Sigmoid colon (tissue), 6 donors: ENCODE measurements at regions not wholly inside any gene's neighbourhood (a gene's known extent, or its start where the extent isn't known, plus 50 kb on each side); places are given as distances from the start of the nearest gene placed in this dataset.

Source experiments
- DNase-seq: peaks from one replicate; pipeline ENCODE4 v3.0.0-alpha.2; 2019
- H3K27ac ChIP-seq, 4 donors: fragments of 200-600 bp; sonication (generic); one replicate each; pipeline ENCODE4 v1.5.1; 2016 to 2019; ENCODE audit warnings: mild to moderate bottlenecking in 1 of 4
- H3K27me3 ChIP-seq, 3 donors: fragments of 200-600 bp; sonication (generic); one replicate each; pipeline ENCODE4 v1.5.1; 2019; ENCODE audit warnings: mild to moderate bottlenecking in 1 of 3
- H3K36me3 ChIP-seq, 4 donors: fragments of 200-600 bp; sonication (generic); one replicate each; pipeline ENCODE4 v1.5.1; 2016 to 2019
- H3K4me1 ChIP-seq, 4 donors: fragments of 200-600 bp; sonication (generic); one replicate each; pipeline ENCODE4 v1.5.1; 2017 to 2019
- H3K4me3 ChIP-seq, 4 donors: fragments of 200-600 bp; sonication (generic); one replicate each; pipeline ENCODE4 v1.5.1; 2017 to 2019; ENCODE audit warnings: mild to moderate bottlenecking in 2 of 4, moderate library complexity in 1 of 4
- H3K9me3 ChIP-seq, 4 donors: fragments of 200-600 bp in 3 of 4; sonication (generic) in 3 of 4; one replicate each; pipeline versions ENCODE4 v1.5.1 to v1.6.1; 2013 to 2019
- EP300 ChIP-seq, 4 donors: sonication (generic); formaldehyde crosslinking; IDR thresholded peaks; one replicate each; pipeline ENCODE4 v1.6.1; 2017; ENCODE audit warnings: antibody characterized with exemption in 4 of 4
- POLR2A ChIP-seq, 2 donors: fragments of 450-650 bp; IDR thresholded peaks; one replicate each; pipeline ENCODE4 v1.6.1; 2016; ENCODE audit warnings: antibody characterized with exemption in 2 of 2, mild to moderate bottlenecking in 2 of 2, moderate library complexity in 2 of 2
- POLR2AphosphoS5 ChIP-seq, 4 donors: sonication (generic); formaldehyde crosslinking; IDR thresholded peaks; one replicate each; pipeline ENCODE4 v1.6.1; 2017; ENCODE audit warnings: antibody characterized with exemption in 4 of 4
- WGBS, 2 donors: extraction: QIAGEN DNeasy Blood & Tissue Kit; methylation state at CpG; one replicate each; pipeline ENCODE4 v1.1.7; 2013; 5-methylcytosine and 5-hydroxymethylcytosine counted together
- intact Hi-C: fragments of 100-400 bp; cut with DNase I; formaldehyde crosslinking; loops from one replicate; pipeline ENCODE4 v1.15.1; 2023
- small RNA-seq, 3 donors: library from RNA; depleted of rRNA; stranded (forward); fragments of <200 nt; gene quantifications; one replicate each; pipeline ENCODE3, GENCODE V24; 2016
- TF ChIP-seq, protein P1 (sequence below), 4 experiments: fragments of 450-650 bp in 3 of 4; fragments of 200-600 bp in 1 of 4; IDR thresholded peaks; one replicate each; pipeline ENCODE4 v1.5.1; 2016 to 2019; ENCODE audit warnings: antibody characterized with exemption in 4 of 4, mild to moderate bottlenecking in 3 of 4, moderate library complexity in 2 of 4
- donor health status: healthy with polysubstance abuse.
- donor health status: healthy.

DNA sequence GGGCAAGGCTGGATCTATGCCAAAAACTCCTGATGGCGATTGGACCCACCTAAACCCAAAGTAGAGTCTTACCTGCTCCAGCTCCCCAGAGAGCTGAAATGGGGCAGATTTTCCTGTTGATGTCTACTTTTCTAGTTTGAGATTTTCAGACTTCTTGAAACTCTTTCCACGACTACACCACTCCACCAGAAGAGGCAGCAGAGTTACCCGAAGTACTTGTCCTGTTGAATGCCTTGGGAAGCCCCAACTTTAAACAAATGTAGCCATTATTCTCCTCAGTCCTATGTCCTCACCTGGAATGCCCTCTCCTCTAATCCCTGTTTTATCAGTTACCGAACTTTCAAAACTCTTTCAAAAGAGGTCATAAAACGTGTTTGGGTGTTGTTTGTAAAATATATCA is 843.8 kb downstream of the VGLL3 start:
- intact Hi-C loops = no loop called here
- H3K9me3 ChIP-seq = no peaks in the 10 kb centered on the region
- DNase-seq = no peak
- no peak overlapping the region for H3K27ac ChIP-seq
- H3K4me3 ChIP-seq = no peak overlapping the region
- H3K36me3 ChIP-seq = no peaks in the 10 kb centered on the region
- H3K27me3 ChIP-seq = no peaks in the 10 kb centered on the region
- TF ChIP-seq EP300 (IDR thresholded peaks at IDR 0.05) = no peak
- TF ChIP-seq POLR2AphosphoS5 (IDR thresholded peaks at IDR 0.05) = no peak
- no peak for TF ChIP-seq POLR2A (IDR thresholded peaks at IDR 0.05)
- TF ChIP-seq, protein P1, sequence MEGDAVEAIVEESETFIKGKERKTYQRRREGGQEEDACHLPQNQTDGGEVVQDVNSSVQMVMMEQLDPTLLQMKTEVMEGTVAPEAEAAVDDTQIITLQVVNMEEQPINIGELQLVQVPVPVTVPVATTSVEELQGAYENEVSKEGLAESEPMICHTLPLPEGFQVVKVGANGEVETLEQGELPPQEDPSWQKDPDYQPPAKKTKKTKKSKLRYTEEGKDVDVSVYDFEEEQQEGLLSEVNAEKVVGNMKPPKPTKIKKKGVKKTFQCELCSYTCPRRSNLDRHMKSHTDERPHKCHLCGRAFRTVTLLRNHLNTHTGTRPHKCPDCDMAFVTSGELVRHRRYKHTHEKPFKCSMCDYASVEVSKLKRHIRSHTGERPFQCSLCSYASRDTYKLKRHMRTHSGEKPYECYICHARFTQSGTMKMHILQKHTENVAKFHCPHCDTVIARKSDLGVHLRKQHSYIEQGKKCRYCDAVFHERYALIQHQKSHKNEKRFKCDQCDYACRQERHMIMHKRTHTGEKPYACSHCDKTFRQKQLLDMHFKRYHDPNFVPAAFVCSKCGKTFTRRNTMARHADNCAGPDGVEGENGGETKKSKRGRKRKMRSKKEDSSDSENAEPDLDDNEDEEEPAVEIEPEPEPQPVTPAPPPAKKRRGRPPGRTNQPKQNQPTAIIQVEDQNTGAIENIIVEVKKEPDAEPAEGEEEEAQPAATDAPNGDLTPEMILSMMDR (IDR thresholded peaks at IDR 0.05) = no peak
- no peaks in the 10 kb centered on the region for H3K4me1 ChIP-seq
- 86% methylated on average over 5 of the region's 5 CpGs for WGBS, 2 donors

DNA sequence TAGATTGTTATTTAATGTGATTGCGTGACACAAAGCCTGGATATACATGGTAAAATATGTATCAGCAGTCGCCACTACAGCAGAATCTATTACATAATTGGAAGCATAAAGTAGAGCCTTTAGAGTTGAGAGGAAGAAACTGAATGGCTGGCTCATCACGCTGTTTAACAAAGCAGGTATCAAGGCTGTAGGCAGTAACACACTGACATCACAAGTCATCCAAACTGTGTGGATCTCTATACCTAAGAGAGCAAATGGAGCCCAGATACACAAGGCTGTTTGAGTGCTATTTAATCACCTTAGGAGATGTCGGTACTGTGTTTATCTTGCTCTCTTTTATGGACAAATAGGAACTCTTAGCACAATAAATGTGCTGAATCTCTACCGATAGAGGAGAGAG is 864.4 kb downstream of the VGLL3 start:
- Histone ChIP-seq H3K36me3 (no peaks in the 10 kb centered on the region), H3K4me1 (no peaks in the 10 kb centered on the region), H3K27me3 (no peaks in the 10 kb centered on the region), H3K27ac (no peak overlapping the region), H3K4me3 (no peak overlapping the region), H3K9me3 (no peaks in the 10 kb centered on the region)
- no peak for TF ChIP-seq POLR2AphosphoS5 (IDR thresholded peaks at IDR 0.05)
- TF ChIP-seq EP300 (IDR thresholded peaks at IDR 0.05) = no peak
- no peak for TF ChIP-seq POLR2A (IDR thresholded peaks at IDR 0.05)
- TF ChIP-seq, protein P1 (IDR thresholded peaks at IDR 0.05) = no peak
- 60 to 73% methylated on average over 5 of the region's 5 CpGs for WGBS, 2 donors
- DNase-seq = no peak
- intact Hi-C loops = no loop called here

Small RNA genes in the stretch of these regions (small RNA-seq; reads per million reads assigned to genes)
- gene AC108706.1 = 0 reads per million in 3 donors
- gene RNU6-1129P = 0 reads per million in 3 donors
